ENCODE measurements at regions not wholly inside any gene's neighbourhood (a gene's known extent, or its start where the extent isn't known, plus 50 kb on each side); places are given as distances from the start of the nearest gene placed in this dataset. TPM values are rescaled to one million over a fixed set of nuclear protein-coding genes. Genes with fewer than 3 reads are reported as not detected.

DNA sequence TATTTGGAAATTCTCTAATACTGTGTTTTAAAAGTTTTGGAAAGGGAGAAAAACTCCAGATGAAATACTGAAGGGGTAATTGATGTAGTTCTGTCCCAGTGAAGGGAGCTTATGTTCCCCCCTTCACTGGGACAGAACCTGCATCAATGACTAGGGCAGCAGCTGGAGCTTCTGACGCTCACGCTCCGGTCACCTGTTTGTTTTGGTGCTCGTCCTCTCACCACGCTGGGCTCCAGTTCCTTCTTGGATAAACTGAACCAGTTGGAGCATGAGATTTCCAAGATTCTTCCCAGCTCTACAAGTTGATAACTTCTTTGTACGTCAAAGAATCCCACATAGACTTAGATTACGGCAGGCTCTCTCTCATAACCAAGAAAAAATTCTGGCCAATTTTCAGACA, 51.4 kb upstream of the HNRNPU start (continued):
- TF ChIP-seq, protein P1, sequence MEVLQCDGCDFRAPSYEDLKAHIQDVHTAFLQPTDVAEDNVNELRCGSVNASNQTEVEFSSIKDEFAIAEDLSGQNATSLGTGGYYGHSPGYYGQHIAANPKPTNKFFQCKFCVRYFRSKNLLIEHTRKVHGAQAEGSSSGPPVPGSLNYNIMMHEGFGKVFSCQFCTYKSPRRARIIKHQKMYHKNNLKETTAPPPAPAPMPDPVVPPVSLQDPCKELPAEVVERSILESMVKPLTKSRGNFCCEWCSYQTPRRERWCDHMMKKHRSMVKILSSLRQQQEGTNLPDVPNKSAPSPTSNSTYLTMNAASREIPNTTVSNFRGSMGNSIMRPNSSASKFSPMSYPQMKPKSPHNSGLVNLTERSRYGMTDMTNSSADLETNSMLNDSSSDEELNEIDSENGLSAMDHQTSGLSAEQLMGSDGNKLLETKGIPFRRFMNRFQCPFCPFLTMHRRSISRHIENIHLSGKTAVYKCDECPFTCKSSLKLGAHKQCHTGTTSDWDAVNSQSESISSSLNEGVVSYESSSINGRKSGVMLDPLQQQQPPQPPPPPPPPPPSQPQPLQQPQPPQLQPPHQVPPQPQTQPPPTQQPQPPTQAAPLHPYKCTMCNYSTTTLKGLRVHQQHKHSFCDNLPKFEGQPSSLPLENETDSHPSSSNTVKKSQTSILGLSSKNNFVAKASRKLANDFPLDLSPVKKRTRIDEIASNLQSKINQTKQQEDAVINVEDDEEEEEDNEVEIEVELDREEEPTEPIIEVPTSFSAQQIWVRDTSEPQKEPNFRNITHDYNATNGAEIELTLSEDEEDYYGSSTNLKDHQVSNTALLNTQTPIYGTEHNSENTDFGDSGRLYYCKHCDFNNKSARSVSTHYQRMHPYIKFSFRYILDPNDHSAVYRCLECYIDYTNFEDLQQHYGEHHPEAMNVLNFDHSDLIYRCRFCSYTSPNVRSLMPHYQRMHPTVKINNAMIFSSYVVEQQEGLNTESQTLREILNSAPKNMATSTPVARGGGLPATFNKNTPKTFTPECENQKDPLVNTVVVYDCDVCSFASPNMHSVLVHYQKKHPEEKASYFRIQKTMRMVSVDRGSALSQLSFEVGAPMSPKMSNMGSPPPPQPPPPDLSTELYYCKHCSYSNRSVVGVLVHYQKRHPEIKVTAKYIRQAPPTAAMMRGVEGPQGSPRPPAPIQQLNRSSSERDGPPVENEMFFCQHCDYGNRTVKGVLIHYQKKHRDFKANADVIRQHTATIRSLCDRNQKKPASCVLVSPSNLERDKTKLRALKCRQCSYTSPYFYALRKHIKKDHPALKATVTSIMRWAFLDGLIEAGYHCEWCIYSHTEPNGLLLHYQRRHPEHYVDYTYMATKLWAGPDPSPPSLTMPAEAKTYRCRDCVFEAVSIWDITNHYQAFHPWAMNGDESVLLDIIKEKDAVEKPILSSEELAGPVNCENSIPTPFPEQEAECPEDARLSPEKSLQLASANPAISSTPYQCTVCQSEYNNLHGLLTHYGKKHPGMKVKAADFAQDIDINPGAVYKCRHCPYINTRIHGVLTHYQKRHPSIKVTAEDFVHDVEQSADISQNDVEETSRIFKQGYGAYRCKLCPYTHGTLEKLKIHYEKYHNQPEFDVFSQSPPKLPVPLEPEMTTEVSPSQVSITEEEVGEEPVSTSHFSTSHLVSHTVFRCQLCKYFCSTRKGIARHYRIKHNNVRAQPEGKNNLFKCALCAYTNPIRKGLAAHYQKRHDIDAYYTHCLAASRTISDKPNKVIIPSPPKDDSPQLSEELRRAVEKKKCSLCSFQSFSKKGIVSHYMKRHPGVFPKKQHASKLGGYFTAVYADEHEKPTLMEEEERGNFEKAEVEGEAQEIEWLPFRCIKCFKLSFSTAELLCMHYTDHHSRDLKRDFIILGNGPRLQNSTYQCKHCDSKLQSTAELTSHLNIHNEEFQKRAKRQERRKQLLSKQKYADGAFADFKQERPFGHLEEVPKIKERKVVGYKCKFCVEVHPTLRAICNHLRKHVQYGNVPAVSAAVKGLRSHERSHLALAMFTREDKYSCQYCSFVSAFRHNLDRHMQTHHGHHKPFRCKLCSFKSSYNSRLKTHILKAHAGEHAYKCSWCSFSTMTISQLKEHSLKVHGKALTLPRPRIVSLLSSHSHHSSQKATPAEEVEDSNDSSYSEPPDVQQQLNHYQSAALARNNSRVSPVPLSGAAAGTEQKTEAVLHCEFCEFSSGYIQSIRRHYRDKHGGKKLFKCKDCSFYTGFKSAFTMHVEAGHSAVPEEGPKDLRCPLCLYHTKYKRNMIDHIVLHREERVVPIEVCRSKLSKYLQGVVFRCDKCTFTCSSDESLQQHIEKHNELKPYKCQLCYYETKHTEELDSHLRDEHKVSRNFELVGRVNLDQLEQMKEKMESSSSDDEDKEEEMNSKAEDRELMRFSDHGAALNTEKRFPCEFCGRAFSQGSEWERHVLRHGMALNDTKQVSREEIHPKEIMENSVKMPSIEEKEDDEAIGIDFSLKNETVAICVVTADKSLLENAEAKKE (CRISPR knock-in tag; IDR thresholded peaks at IDR 0.05): no peak
- no peak for TF ChIP-seq ETS1 (IDR thresholded peaks at IDR 0.05)
- TF ChIP-seq STAT1 (IDR thresholded peaks at IDR 0.05; ENCODE audit: unreplicated experiment): no peak
- TF ChIP-seq ZNF331 (CRISPR knock-in tag; IDR thresholded peaks at IDR 0.05; ENCODE audit: low read depth): no peak
- no peak for TF ChIP-seq NANOG (IDR thresholded peaks at IDR 0.05; ENCODE audit: borderline replicate concordance)
- no peak for TF ChIP-seq JUNB (IDR thresholded peaks at IDR 0.05; ENCODE audit: unreplicated experiment)
- TF ChIP-seq EZH2phosphoT487 (IDR thresholded peaks at IDR 0.05; ENCODE audit: unreplicated experiment): no peak

GRCh38 chr1:244914761-244915160, 50.4 kb upstream of the HNRNPU start:
- ATAC-seq: no peak
- Mint-ChIP-seq H3K4me3 (no peak overlapping the region), H3K27ac (no peak overlapping the region), H3K36me3 (ENCODE audit: low read depth) (no peaks in the 10 kb centered on the region; the same call in 2 of the 3 replicates), H3K4me1 (0 out of 3 replicates have a peak, but pooled peaks cover 3% of the 10 kb centered on the region), H3K9me3 (no peaks in the 10 kb centered on the region), H3K27me3 (ENCODE audit: insufficient read depth, low read depth, poor library complexity) (peaks cover 10% of the 10 kb centered on the region)
- Histone ChIP-seq H3K27ac (ENCODE audit: low read depth) (no peak overlapping the region), H3K36me3 (ENCODE audit: insufficient read depth) (no peaks in the 10 kb centered on the region), H3K4me3 (no peak overlapping the region), H3K4me2 (no peak overlapping the region), H3K27me3 (ENCODE audit: insufficient read depth) (peaks cover 16% of the 10 kb centered on the region), H3F3A (replicated peaks; ENCODE audit: low read depth) (no peaks in the 10 kb centered on the region), H3K9me2 (ENCODE audit: insufficient read depth) (no peaks in the 10 kb centered on the region), H3K4me1 (ENCODE audit: insufficient read depth) (no peaks in the 10 kb centered on the region; the same call in 1 of the 2 replicates), H3K79me2 (replicated peaks; ENCODE audit: insufficient read depth) (no peaks in the 10 kb centered on the region), H4K20me1 (replicated peaks; ENCODE audit: insufficient read depth) (no peaks in the 10 kb centered on the region), H2AFZ (no peak overlapping the region)
- no peak for DNase-seq (ENCODE audit: low spot score)
- TF ChIP-seq STAT1 (IDR thresholded peaks at IDR 0.05; ENCODE audit: unreplicated experiment): no peak
- no peak for TF ChIP-seq ETS1 (IDR thresholded peaks at IDR 0.05)
- TF ChIP-seq ZNF331 (CRISPR knock-in tag; IDR thresholded peaks at IDR 0.05; ENCODE audit: low read depth): no peak
- no peak for TF ChIP-seq CREB1 (CRISPR knock-in tag; IDR thresholded peaks at IDR 0.05; ENCODE audit: low read depth)

Small RNAs in the stretch of these regions (small RNA-seq; reads per million reads assigned to genes)
- 0.07 reads per million for gene RNU6-1089P (ENCODE audit: low replicate concordance)
- not detected for gene RNU6-947P (ENCODE audit: low replicate concordance)
- 0.10 reads per million for gene RNU6-999P (ENCODE audit: low replicate concordance)
